ENCODE measurements at regions not wholly inside any gene's neighbourhood (a gene's known extent, or its start where the extent isn't known, plus 50 kb on each side); places are given as distances from the start of the nearest gene placed in this dataset.
"Not testable (repeated sequence)": the region's sequence is repeated elsewhere in the genome, so short reads cannot be mapped to it uniquely, and the experiment has no call there.

DNA sequence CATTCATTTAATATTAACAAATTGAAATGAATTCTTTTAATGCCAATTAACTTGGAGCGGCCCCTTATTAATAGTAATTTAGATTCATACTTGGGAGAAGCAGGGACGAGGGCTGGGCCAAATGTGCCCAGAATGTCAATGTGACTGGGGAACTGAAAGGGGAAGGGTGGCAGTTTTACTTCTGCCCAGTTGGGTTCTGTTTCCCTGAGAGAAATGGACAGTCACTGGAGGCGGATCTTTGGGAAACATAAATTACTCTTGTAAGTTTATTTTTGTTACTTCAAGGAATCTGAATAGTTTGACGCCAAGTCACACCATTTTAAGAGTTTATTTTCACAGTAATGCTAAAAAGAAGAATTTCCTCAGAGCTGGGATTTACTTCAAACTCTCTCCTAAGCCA lies 432.1 kb downstream of the CNTNAP3B start:
- H3K9me3 ChIP-seq (ENCODE audit: control insufficient read depth, insufficient read depth, low read length); CTCF ChIA-PET; H2AK5ac ChIP-seq (ENCODE audit: low read depth, low read length); H3K4me1 ChIP-seq (ENCODE audit: control insufficient read depth, insufficient read depth, low read length); H4K8ac ChIP-seq (ENCODE audit: low read depth in 2 of 2, low read length in 2 of 2); H4K20me1 ChIP-seq (ENCODE audit: insufficient read depth, low read length); H3K4me3 ChIP-seq (ENCODE audit: insufficient read depth, low read depth, low read length); dilution Hi-C loops (cut with HindIII; ENCODE audit: low sequenced_read_pairs, unreplicated experiment); H2BK5ac ChIP-seq (ENCODE audit: low read depth, low read length, poor library complexity, severe bottlenecking); intact Hi-C loops (cut with micrococcal nuclease); H3K27ac ChIP-seq (ENCODE audit: insufficient read depth, low read length); POLR2A ChIA-PET (ENCODE audit: unreplicated experiment); H4K5ac ChIP-seq (ENCODE audit: low read depth, low read length); H3K9me1 ChIP-seq (ENCODE audit: insufficient read depth, low read length); in situ Hi-C loops (cut with MboI; ENCODE audit: low sequenced_read_pairs); H3K36me3 ChIP-seq (ENCODE audit: control insufficient read depth, insufficient read depth, low read length); H2BK15ac ChIP-seq (ENCODE audit: low read depth, low read length); H3K23ac ChIP-seq (ENCODE audit: low read depth, low read length); H3K56ac ChIP-seq (ENCODE audit: extremely low read depth, insufficient read depth, low read length); H2BK20ac ChIP-seq (ENCODE audit: low read depth, low read length); H3K9ac ChIP-seq (ENCODE audit: low read depth, low read length); BruUV-seq (replicated peaks); H2AK9ac ChIP-seq (replicated peaks; ENCODE audit: low read depth, low read length, poor library complexity); H3K4ac ChIP-seq (ENCODE audit: low read depth, low read length); H2AFZ ChIP-seq (replicated peaks; ENCODE audit: low read length, poor library complexity); H3K14ac ChIP-seq (replicated peaks; ENCODE audit: low read depth, low read length); H3K79me1 ChIP-seq (ENCODE audit: low read depth in 1 of 2, low read length in 2 of 2); H3K27me3 ChIP-seq (ENCODE audit: control insufficient read depth, insufficient read depth, low read length); H3K4me2 ChIP-seq (ENCODE audit: low read depth, low read length); H3K18ac ChIP-seq (ENCODE audit: low read depth, low read length); ATAC-seq (ENCODE audit: low read depth); H2BK120ac ChIP-seq (ENCODE audit: low read depth, low read length); H4K91ac ChIP-seq (ENCODE audit: insufficient read depth, low read depth, low read length): not testable (repeated sequence)
- peak; percentile 0 for DNase-seq
- no CpG with 5 or more reads among the region's 4 CpGs for WGBS, 2 experiments (ENCODE audit: extremely low coverage in 2 of 2, insufficient read length in 1 of 2)

DNA sequence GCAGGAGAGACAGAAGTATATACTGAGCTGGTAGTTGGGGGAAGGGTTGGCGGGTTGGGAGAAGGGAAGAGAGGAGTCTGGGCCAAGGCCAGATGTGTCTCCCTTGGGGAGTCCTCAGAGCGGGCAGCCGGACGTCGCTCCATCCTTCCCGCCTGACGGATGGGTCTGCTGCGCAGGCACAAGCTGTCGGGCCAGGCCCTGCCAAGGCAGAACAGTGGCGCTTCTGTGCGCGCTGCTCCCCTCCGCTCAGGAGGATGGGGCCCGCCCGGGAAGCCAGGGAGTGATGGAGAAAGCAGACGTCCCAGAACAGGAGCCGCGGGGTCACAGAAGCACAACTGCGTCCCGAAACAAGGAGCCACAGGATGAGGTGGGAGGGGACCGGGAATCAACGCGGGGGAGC lies 449.9 kb downstream of the CNTNAP3B start:
- H4K20me1 ChIP-seq (ENCODE audit: insufficient read depth, low read length); H2BK15ac ChIP-seq (ENCODE audit: low read depth, low read length); H2BK5ac ChIP-seq (ENCODE audit: low read depth, low read length, poor library complexity, severe bottlenecking); H3K4ac ChIP-seq (ENCODE audit: low read depth, low read length); BruUV-seq (replicated peaks); H2BK120ac ChIP-seq (ENCODE audit: low read depth, low read length); H3K4me3 ChIP-seq (ENCODE audit: insufficient read depth, low read depth, low read length); DNase-seq; H3K79me1 ChIP-seq (ENCODE audit: low read depth in 1 of 2, low read length in 2 of 2); H3K18ac ChIP-seq (ENCODE audit: low read depth, low read length); H2AFZ ChIP-seq (replicated peaks; ENCODE audit: low read length, poor library complexity); H3K9ac ChIP-seq (ENCODE audit: low read depth, low read length); H2AK5ac ChIP-seq (ENCODE audit: low read depth, low read length); H3K36me3 ChIP-seq (ENCODE audit: control insufficient read depth, insufficient read depth, low read length); H2BK20ac ChIP-seq (ENCODE audit: low read depth, low read length); H3K4me2 ChIP-seq (ENCODE audit: low read depth, low read length); ATAC-seq (ENCODE audit: low read depth); H3K14ac ChIP-seq (replicated peaks; ENCODE audit: low read depth, low read length); H3K56ac ChIP-seq (ENCODE audit: extremely low read depth, insufficient read depth, low read length); H3K9me1 ChIP-seq (ENCODE audit: insufficient read depth, low read length); H4K5ac ChIP-seq (ENCODE audit: low read depth, low read length); H3K4me1 ChIP-seq (ENCODE audit: control insufficient read depth, insufficient read depth, low read length); intact Hi-C loops (cut with micrococcal nuclease); H3K9me3 ChIP-seq (ENCODE audit: control insufficient read depth, insufficient read depth, low read length); H3K23ac ChIP-seq (ENCODE audit: low read depth, low read length); H3K27me3 ChIP-seq (ENCODE audit: control insufficient read depth, insufficient read depth, low read length); CTCF ChIA-PET; H2AK9ac ChIP-seq (replicated peaks; ENCODE audit: low read depth, low read length, poor library complexity); in situ Hi-C loops (cut with MboI; ENCODE audit: low sequenced_read_pairs); H4K91ac ChIP-seq (ENCODE audit: insufficient read depth, low read depth, low read length); H3K27ac ChIP-seq (ENCODE audit: insufficient read depth, low read length); POLR2A ChIA-PET (ENCODE audit: unreplicated experiment); H4K8ac ChIP-seq (ENCODE audit: low read depth in 2 of 2, low read length in 2 of 2); dilution Hi-C loops (cut with HindIII; ENCODE audit: low sequenced_read_pairs, unreplicated experiment): not testable (repeated sequence)
- no CpG with 5 or more reads among the region's 23 CpGs for WGBS, 2 experiments (ENCODE audit: extremely low coverage in 2 of 2, insufficient read length in 1 of 2)
